Endothelial cell of umbilical vein (primary cell): ENCODE measurements at regions not wholly inside any gene's neighbourhood (a gene's known extent, or its start where the extent isn't known, plus 50 kb on each side); places are given as distances from the start of the nearest gene placed in this dataset.
"Not testable (repeated sequence)": the region's sequence is repeated elsewhere in the genome, so short reads cannot be mapped to it uniquely, and the experiment has no call there.

Experiments
- BruUV-seq: library from RNA; stranded (reverse); fragments of 400-500 nt; replicated peaks from 2 replicates; lab custom pipeline; 2021; lab: Mats Ljungman, UMichigan
- CTCF ChIA-PET: fragments of 300-600, 350-600 bp; sonication (Branson Sonifier 250); formaldehyde crosslinking; loops from one replicate; lab custom pipeline; 2021; ENCODE audit warnings: antibody characterized with exemption, inconsistent platforms; lab: Charles Lee
- POLR2A ChIA-PET: fragments of 300-600, 350-600 bp; sonication (Branson Sonifier 250); formaldehyde crosslinking; loops from one replicate; lab custom pipeline; 2021; ENCODE audit warnings: antibody characterized with exemption, inconsistent platforms; lab: Charles Lee
- DNase-seq: peaks from one replicate; pipeline ENCODE4 v3.0.0-alpha.2; 2011; ENCODE audit warnings: low read depth, low spot score
- FAIRE-seq: peaks from 2 replicates; lab custom pipeline; 2011; peaks lifted over from hg19 to GRCh38; lab: Jason Lieb, UNC
- H2AFZ ChIP-seq: 2 replicates; pipeline ENCODE4 v1.6.0; 2012; ENCODE audit warnings: low read depth, low read length, control low read depth, inconsistent platforms
- H3K27ac ChIP-seq: 2 replicates; pipeline ENCODE4 v1.5.1; 2011; ENCODE audit warnings: low read depth, mild to moderate bottlenecking, control low read depth, low read length, moderate library complexity; ENCODE audit not compliant: insufficient read depth
- H3K27me3 ChIP-seq, 2 experiments: 2 replicates each; pipeline versions ENCODE4 v1.6.0 to v1.6.1; 2011; ENCODE audit warnings: low read length in 2 of 2, mixed read lengths in 1 of 2; ENCODE audit not compliant: control insufficient read depth in 2 of 2, insufficient read depth in 2 of 2
- H3K36me3 ChIP-seq, 2 experiments: 2 replicates in 1 of 2; 3 replicates in 1 of 2; pipeline ENCODE4 v1.5.1; 2011; ENCODE audit warnings: low read length in 2 of 2, mild to moderate bottlenecking in 1 of 2, moderate library complexity in 1 of 2; ENCODE audit not compliant: control insufficient read depth in 2 of 2, insufficient read depth in 2 of 2; ENCODE audit errors: extremely low read depth in 1 of 2
- H3K4me1 ChIP-seq: 3 replicates; pipeline ENCODE4 v1.5.1; 2011; ENCODE audit warnings: mild to moderate bottlenecking, low read length; ENCODE audit not compliant: control insufficient read depth, insufficient read depth; ENCODE audit errors: extremely low read depth
- H3K4me2 ChIP-seq: 2 replicates; pipeline ENCODE4 v1.6.1; 2011; ENCODE audit warnings: low read length, control low read depth, mixed read lengths; ENCODE audit not compliant: insufficient read depth
- H3K4me3 ChIP-seq, 3 experiments: fragments of 200-600 bp in 1 of 3; sonication (generic), shearing (Covaris generic) in 1 of 3; replicated peaks in 1 of 3; 2 replicates each; pipeline ENCODE4 v1.5.1; 2011 to 2016; ENCODE audit warnings: control low read depth in 3 of 3, low read length in 3 of 3, mild to moderate bottlenecking in 2 of 3, inconsistent platforms in 1 of 3, low read depth in 1 of 3, moderate library complexity in 1 of 3; ENCODE audit not compliant: insufficient read depth in 1 of 3
- H3K79me2 ChIP-seq: 2 replicates; pipeline ENCODE4 v1.6.0; 2012; ENCODE audit warnings: low read length, inconsistent platforms; ENCODE audit not compliant: control insufficient read depth, insufficient read depth
- H3K9ac ChIP-seq: replicated peaks from 2 replicates; pipeline ENCODE3; 2011; ENCODE audit warnings: low read length, control low read depth; ENCODE audit not compliant: insufficient read depth; ENCODE audit errors: extremely low read depth
- H3K9me1 ChIP-seq: replicated peaks from 3 replicates; pipeline ENCODE4 v1.6.0; 2011; ENCODE audit warnings: mild to moderate bottlenecking, low read length; ENCODE audit not compliant: control insufficient read depth, insufficient read depth; ENCODE audit errors: extremely low read depth
- H3K9me3 ChIP-seq: replicated peaks from 2 replicates; pipeline ENCODE4 v1.5.1; 2012; ENCODE audit warnings: low read length, inconsistent platforms; ENCODE audit not compliant: control insufficient read depth, insufficient read depth
- H4K20me1 ChIP-seq: replicated peaks from 2 replicates; pipeline ENCODE3; 2011; ENCODE audit warnings: mild to moderate bottlenecking, low read length; ENCODE audit not compliant: control insufficient read depth, insufficient read depth; ENCODE audit errors: extremely low read depth
- CTCF ChIP-seq, 2 donors: IDR thresholded peaks; 1 replicate in 1 of 2; 2 replicates in 1 of 2; pipeline ENCODE4 v1.5.1; 2011; ENCODE audit warnings: low read length in 2 of 2, mild to moderate bottlenecking in 2 of 2, moderate library complexity in 2 of 2, control low read depth in 1 of 2, inconsistent platforms in 1 of 2, low read depth in 1 of 2; ENCODE audit not compliant: insufficient read depth in 1 of 2; ENCODE audit errors: extremely low read depth in 1 of 2
- EZH2 ChIP-seq: IDR thresholded peaks from 2 replicates; pipeline ENCODE4 v1.6.1; 2012; ENCODE audit warnings: borderline replicate concordance, low read depth, mild to moderate bottlenecking, moderate library complexity, low read length, inconsistent platforms; ENCODE audit not compliant: severe bottlenecking
- FOS ChIP-seq: IDR thresholded peaks from 2 replicates; pipeline ENCODE4 v1.6.1; 2011; ENCODE audit warnings: mild to moderate bottlenecking, low read length, moderate library complexity, borderline replicate concordance; ENCODE audit not compliant: insufficient read depth
- GATA2 ChIP-seq: IDR thresholded peaks from 2 replicates; pipeline ENCODE4 v1.7.0; 2011; ENCODE audit warnings: low read depth, mild to moderate bottlenecking, moderate library complexity, mixed read lengths, low read length; ENCODE audit not compliant: insufficient read length, insufficient read depth
- JUN ChIP-seq: IDR thresholded peaks from 2 replicates; pipeline ENCODE4 v1.6.1; 2011; ENCODE audit warnings: borderline replicate concordance, low read depth; ENCODE audit not compliant: insufficient read length, insufficient read depth
- MAX ChIP-seq: IDR thresholded peaks from 2 replicates; pipeline ENCODE4 v1.6.1; 2011; ENCODE audit not compliant: insufficient read depth, insufficient read length
- MYC ChIP-seq: IDR thresholded peaks from one replicate; pipeline ENCODE4 v1.6.1; 2011; ENCODE audit warnings: mild to moderate bottlenecking, low read depth, low read length
- POLR2A ChIP-seq: IDR thresholded peaks from 2 replicates; pipeline ENCODE4 v1.6.1; 2012; ENCODE audit warnings: low read depth, mild to moderate bottlenecking, control low read depth, low read length
- POLR2AphosphoS5 ChIP-seq: IDR thresholded peaks from 2 replicates; pipeline ENCODE4 v1.6.1; 2012; ENCODE audit warnings: low read depth, mild to moderate bottlenecking, control low read depth, low read length, moderate library complexity; ENCODE audit not compliant: insufficient read depth
- dilution Hi-C: fragments of 300-500 bp; cut with MboI; formaldehyde crosslinking; loops from one replicate; pipeline ENCODE4 v1.15.0; 2019; ENCODE audit warnings: low sequenced_read_pairs; ENCODE audit not compliant: extremely low pct_ligation_motif_present
- intact Hi-C: fragments of 100-400 bp; cut with micrococcal nuclease; formaldehyde crosslinking; loops from one replicate; pipeline ENCODE4 v1.10.0; 2022

- H3K4me1 ChIP-seq, H3K9me1 ChIP-seq, H2AFZ ChIP-seq, H3K79me2 ChIP-seq, H3K36me3 ChIP-seq, H4K20me1 ChIP-seq, dilution Hi-C loops, FAIRE-seq, H3K9ac ChIP-seq, DNase-seq, intact Hi-C loops, H3K27me3 ChIP-seq, H3K4me3 ChIP-seq, BruUV-seq, POLR2A ChIA-PET, H3K9me3 ChIP-seq, H3K4me2 ChIP-seq, H3K27ac ChIP-seq: not testable (repeated sequence)
- CTCF ChIA-PET: interaction anchor here (1.2 kb wide), 1 partner anchor 232 kb away, joined by 4 read pairs; no protein-coding TSS in a partner anchor
Observed at GRCh38 chr20:56782814-56783213, 153.7 kb downstream of the TFAP2C start.

DNA sequence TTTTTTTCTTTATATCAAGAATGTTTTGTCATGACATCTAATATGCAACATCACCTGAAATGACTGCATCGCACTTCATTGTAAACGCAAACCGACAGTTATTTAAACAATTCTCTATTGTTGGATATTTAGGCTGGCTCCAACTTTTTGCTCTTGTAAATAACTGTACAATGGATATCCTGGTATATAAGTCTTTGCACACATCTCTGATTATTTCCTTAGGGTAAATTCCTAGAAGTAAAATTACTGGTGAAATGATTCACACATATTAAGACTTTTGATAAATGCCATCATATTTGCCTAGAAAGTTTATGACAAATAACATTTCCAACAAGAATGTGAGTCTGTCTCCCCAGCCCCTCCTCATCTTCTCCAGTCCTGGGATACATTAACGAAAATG, 154.7 kb downstream of the TFAP2C start:
- FAIRE-seq: no peak
- dilution Hi-C loops (no loop called here), intact Hi-C loops (no loop called here)
- TF ChIP-seq POLR2A: no peak
- TF ChIP-seq MYC: no peak
- TF ChIP-seq POLR2AphosphoS5: no peak
- no peak for TF ChIP-seq JUN
- TF ChIP-seq GATA2: no peak
- TF ChIP-seq EZH2: no peak
- TF ChIP-seq MAX: no peak
- no peak for TF ChIP-seq FOS
- TF ChIP-seq CTCF (IDR thresholded peaks at IDR 0.05; ENCODE audit: extremely low read depth in 1 of 2, insufficient read depth in 1 of 2, low read depth in 1 of 2, low read length in 2 of 2): no peak
- no peak for DNase-seq
- Histone ChIP-seq H3K4me1 (peaks cover 11% of the 10 kb centered on the region), H3K9me3 (no peaks in the 10 kb centered on the region), H4K20me1 (no peaks in the 10 kb centered on the region), H3K4me2 (no peak overlapping the region), H3K27me3 (no peaks in the 10 kb centered on the region), H3K9ac (no peak overlapping the region), H3K79me2 (no peaks in the 10 kb centered on the region), H3K9me1 (no peaks in the 10 kb centered on the region), H3K27ac (no peak overlapping the region), H3K36me3 (no peaks in the 10 kb centered on the region), H3K4me3 (no peak overlapping the region), H2AFZ (no peak overlapping the region)
- BruUV-seq: no TSS peak
- POLR2A ChIA-PET: no interaction called here
- CTCF ChIA-PET: no interaction called here
